GM12872 (cell line): ENCODE measurements at regions not wholly inside any gene's neighbourhood (a gene's known extent, or its start where the extent isn't known, plus 50 kb on each side); places are given as distances from the start of the nearest gene placed in this dataset.

Source experiments
- CTCF ChIP-seq: IDR thresholded peaks from 3 replicates; pipeline ENCODE4 v1.5.1; 2011; ENCODE audit warnings: low read depth, mild to moderate bottlenecking, low read length, moderate library complexity; ENCODE audit not compliant: insufficient read depth

- no peak for TF ChIP-seq CTCF
Observed at GRCh38 chr20:43379239-43379917, 78.3 kb upstream of the SRSF6 start.

- TF ChIP-seq CTCF = no peak
Observed at GRCh38 chr20:43376831-43377230, 80.9 kb upstream of the SRSF6 start.

- no peak for TF ChIP-seq CTCF
Observed at GRCh38 chr20:43375591-43375990, 82.1 kb upstream of the SRSF6 start.

- no peak for TF ChIP-seq CTCF
Observed at GRCh38 chr20:43372051-43372450, 85.6 kb upstream of the SRSF6 start.

- no peak for TF ChIP-seq CTCF
Observed at GRCh38 chr20:43365691-43366090, 92.0 kb upstream of the SRSF6 start.

- no peak for TF ChIP-seq CTCF
Observed at GRCh38 chr20:43364001-43364400, 93.7 kb upstream of the SRSF6 start.

GRCh38 chr20:43363506-43363905 lies 94.2 kb upstream of the SRSF6 start:
- no peak for TF ChIP-seq CTCF
